Fibroblast of the aortic adventitia (primary cell): ENCODE measurements at regions not wholly inside any gene's neighbourhood (a gene's known extent, or its start where the extent isn't known, plus 50 kb on each side); places are given as distances from the start of the nearest gene placed in this dataset.

Source experiments
- DNase-seq: peaks from one replicate; pipeline ENCODE4 v3.0.0-alpha.2; 2010; ENCODE audit warnings: low read depth
- H3K4me3 ChIP-seq: 2 replicates; pipeline ENCODE4 v1.5.1; 2011; ENCODE audit warnings: low read depth, mild to moderate bottlenecking, control low read depth, low read length, moderate library complexity
- TF ChIP-seq, protein P1 (sequence below): IDR thresholded peaks from 2 replicates; pipeline ENCODE4 v1.5.1; 2011; ENCODE audit warnings: mild to moderate bottlenecking, low read length, control low read depth, inconsistent platforms; ENCODE audit not compliant: insufficient read depth

- DNase-seq, result no peak
- TF ChIP-seq, protein P1, sequence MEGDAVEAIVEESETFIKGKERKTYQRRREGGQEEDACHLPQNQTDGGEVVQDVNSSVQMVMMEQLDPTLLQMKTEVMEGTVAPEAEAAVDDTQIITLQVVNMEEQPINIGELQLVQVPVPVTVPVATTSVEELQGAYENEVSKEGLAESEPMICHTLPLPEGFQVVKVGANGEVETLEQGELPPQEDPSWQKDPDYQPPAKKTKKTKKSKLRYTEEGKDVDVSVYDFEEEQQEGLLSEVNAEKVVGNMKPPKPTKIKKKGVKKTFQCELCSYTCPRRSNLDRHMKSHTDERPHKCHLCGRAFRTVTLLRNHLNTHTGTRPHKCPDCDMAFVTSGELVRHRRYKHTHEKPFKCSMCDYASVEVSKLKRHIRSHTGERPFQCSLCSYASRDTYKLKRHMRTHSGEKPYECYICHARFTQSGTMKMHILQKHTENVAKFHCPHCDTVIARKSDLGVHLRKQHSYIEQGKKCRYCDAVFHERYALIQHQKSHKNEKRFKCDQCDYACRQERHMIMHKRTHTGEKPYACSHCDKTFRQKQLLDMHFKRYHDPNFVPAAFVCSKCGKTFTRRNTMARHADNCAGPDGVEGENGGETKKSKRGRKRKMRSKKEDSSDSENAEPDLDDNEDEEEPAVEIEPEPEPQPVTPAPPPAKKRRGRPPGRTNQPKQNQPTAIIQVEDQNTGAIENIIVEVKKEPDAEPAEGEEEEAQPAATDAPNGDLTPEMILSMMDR, result no peak
- H3K4me3 ChIP-seq, result no peak overlapping the region
Observed at GRCh38 chr10:130960531-130960930, 351.0 kb downstream of the TCERG1L start.

GRCh38 chr10:130961506-130962239 lies 349.8 kb downstream of the TCERG1L start:
- DNase-seq, result no peak
- TF ChIP-seq, protein P1, result no peak
- no peak overlapping the region for H3K4me3 ChIP-seq

DNA sequence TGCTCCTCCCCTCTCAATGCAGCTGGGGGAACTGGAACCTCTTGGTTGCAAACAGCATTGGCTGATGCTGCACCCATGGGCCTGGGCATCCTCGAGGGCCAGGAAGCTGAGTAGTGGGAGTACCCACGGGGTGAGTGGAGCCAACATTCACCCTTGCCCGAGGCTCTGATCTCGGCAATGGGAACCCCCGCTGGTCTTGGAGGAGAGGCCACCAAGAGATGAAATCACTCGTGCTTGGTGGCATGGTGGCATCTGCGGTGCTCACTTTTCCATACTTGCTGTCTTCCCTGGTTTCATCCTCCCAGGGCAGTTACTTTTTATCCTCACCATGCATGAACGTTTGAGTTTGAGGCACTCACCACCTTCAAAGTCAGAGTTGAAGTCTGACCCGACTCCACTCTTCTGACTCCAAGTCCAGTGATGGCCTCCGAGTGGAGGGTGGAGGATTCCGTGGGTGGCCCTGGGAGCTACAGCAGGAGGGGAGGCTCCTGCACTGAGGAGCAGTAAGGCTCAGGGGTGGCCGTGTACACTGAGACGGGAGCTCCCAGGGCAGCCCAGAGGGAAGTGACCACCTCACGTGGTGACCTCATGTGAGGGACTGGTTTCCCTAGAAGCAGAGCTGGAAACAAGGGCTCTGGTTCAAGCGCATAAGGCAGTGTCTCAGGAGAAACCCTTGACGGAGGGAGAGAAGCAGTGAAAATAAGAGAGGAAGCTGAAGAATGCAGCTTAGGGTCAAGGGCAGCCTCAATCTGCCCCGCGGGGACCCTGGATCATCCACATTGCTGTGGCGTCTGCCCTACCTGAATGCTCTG lies 349.1 kb downstream of the TCERG1L start:
- DNase-seq, result no peak
- TF ChIP-seq, protein P1, result no peak
- H3K4me3 ChIP-seq, result no peak overlapping the region

DNA sequence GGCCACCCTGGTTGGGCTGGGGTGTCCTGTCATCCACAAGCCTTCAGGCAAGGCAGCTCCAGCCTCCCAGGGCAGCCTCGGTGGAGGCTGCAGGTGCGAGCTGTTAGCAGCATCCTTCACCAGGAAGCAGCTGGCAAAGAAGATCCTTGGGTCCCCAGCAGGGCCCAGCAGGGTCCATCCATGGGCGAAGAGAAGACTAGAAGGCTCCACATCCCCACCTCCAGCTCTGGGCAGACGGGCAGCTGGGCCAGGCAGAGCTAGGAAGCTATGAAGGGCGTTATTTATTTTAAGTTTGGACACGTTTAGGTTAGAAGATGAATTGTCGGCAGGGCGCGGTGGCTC lies 348.5 kb downstream of the TCERG1L start:
- TF ChIP-seq, protein P1, result no peak
- no peak for DNase-seq
- no peak overlapping the region for H3K4me3 ChIP-seq

DNA sequence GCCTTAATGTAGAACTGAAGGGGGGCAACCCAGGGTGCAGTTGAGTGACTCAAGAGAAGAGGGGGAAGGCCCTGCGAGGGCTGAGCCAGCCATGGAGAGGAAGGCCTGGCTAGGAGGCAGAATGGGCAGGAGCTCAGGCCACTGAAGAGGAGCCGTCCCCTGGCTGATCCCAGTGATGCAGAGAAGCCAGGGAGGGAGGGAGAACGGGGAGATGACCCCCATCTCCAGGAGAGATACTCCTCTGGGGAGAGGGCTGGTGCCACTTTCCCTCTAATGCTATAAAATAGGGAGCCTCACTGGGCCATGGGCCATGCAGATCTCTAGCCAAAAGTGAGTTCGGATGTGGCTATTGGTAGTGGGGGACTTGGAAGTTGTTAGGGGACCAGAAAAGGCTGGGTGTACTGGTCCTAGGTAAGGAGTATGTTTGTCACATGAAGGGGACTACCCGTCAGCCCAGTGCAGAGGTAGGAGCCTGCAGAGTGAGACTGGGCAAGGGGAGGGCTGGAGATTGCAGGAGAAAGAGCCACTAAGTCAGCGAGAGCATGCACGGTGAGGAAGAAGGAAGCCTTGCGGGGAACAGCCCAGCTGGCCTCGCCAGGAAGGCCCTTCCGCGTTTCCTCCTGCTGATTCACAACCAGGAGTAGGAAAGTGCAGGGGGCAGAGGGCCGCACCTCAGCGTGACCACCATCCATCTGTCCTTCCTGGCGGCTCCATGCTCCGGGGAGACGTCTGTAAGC lies 347.6 kb downstream of the TCERG1L start:
- no peak overlapping the region for H3K4me3 ChIP-seq
- TF ChIP-seq, protein P1, result no peak
- no peak for DNase-seq

DNA sequence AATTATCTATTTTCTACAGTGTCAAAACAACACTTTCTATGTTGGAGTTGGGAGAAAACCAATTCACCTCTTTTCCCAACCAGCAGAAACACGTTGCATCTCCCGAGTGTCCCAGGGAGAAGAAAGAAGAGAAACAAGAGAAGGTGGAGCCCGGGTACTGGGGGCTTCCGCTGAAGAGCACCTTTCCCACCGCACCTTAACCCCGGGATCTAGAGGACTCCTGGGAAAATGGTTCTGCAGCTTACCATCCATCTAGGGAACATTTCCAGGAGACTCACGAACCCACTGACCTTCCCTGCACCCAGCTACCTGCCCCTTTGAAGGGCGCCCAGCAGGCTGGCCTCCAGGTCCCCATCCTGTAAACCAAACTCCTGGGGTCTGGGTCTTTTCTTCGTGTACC lies 346.8 kb downstream of the TCERG1L start:
- TF ChIP-seq, protein P1, result no peak
- no peak for DNase-seq
- H3K4me3 ChIP-seq, result no peak overlapping the region
